HG03280 (cell line): ENCODE measurements at regions not wholly inside any gene's neighbourhood (a gene's known extent, or its start where the extent isn't known, plus 50 kb on each side); places are given as distances from the start of the nearest gene placed in this dataset.

ENCODE experiments used
- ATAC-seq: cut with Tn5 transposase; IDR thresholded peaks from one replicate; pipeline ENCODE4 v1.9.1; 2021; ENCODE audit warnings: mild to moderate bottlenecking, moderate library complexity; ENCODE audit not compliant: unreplicated experiment

GRCh38 chr13:74449811-74450524, 315.8 kb upstream of the KLF12 start:
- no peak for ATAC-seq

- ATAC-seq = no peak
Measured at GRCh38 chr13:74444864-74445479, 310.8 kb upstream of the KLF12 start.

GRCh38 chr13:74444161-74444571, 310.0 kb upstream of the KLF12 start:
- no peak for ATAC-seq

GRCh38 chr13:74443631-74444030, 309.4 kb upstream of the KLF12 start:
- no peak for ATAC-seq

- no peak for ATAC-seq
Measured at GRCh38 chr13:74442751-74443150, 308.5 kb upstream of the KLF12 start.

- no peak for ATAC-seq
Measured at GRCh38 chr13:74438901-74439300, 304.7 kb upstream of the KLF12 start.

GRCh38 chr13:74434782-74435181, 300.6 kb upstream of the KLF12 start:
- no peak for ATAC-seq

GRCh38 chr13:74424455-74424854, 290.3 kb upstream of the KLF12 start:
- no peak for ATAC-seq

- ATAC-seq = no peak
Measured at GRCh38 chr13:74423434-74423833, 289.2 kb upstream of the KLF12 start.

- no peak for ATAC-seq
Measured at GRCh38 chr13:74414458-74414857, 280.3 kb upstream of the KLF12 start.

GRCh38 chr13:74413482-74413881, 279.3 kb upstream of the KLF12 start:
- no peak for ATAC-seq

GRCh38 chr13:74409551-74409950, 275.3 kb upstream of the KLF12 start:
- no peak for ATAC-seq

GRCh38 chr13:74406420-74406819, 272.2 kb upstream of the KLF12 start:
- ATAC-seq = no peak

GRCh38 chr13:74398599-74398998, 264.4 kb upstream of the KLF12 start:
- no peak for ATAC-seq

GRCh38 chr13:74389056-74389455, 254.9 kb upstream of the KLF12 start:
- ATAC-seq = no peak

GRCh38 chr13:74388626-74389025, 254.4 kb upstream of the KLF12 start:
- ATAC-seq = no peak

- ATAC-seq = no peak
Measured at GRCh38 chr13:74372511-74372910, 238.3 kb upstream of the KLF12 start.

- no peak for ATAC-seq
Measured at GRCh38 chr13:74367193-74367592, 233.0 kb upstream of the KLF12 start.

GRCh38 chr13:74361274-74361673, 227.1 kb upstream of the KLF12 start:
- no peak for ATAC-seq

GRCh38 chr13:74346960-74347359, 212.8 kb upstream of the KLF12 start:
- no peak for ATAC-seq

- no peak for ATAC-seq
Measured at GRCh38 chr13:74338341-74338740, 204.1 kb upstream of the KLF12 start.

- ATAC-seq = no peak
Measured at GRCh38 chr13:74336546-74336945, 202.3 kb upstream of the KLF12 start.

GRCh38 chr13:74335370-74335769, 201.2 kb upstream of the KLF12 start:
- no peak for ATAC-seq
